GM10847 (cell line): ENCODE measurements at regions not wholly inside any gene's neighbourhood (a gene's known extent, or its start where the extent isn't known, plus 50 kb on each side); places are given as distances from the start of the nearest gene placed in this dataset.

Experiments
- POLR2A ChIP-seq: IDR thresholded peaks from 2 replicates; pipeline ENCODE4 v1.6.1; 2011; ENCODE audit not compliant: insufficient read length; ENCODE audit errors: extremely low read depth

GRCh38 chr6:156026486-156027247, 571.0 kb upstream of the NOX3 start:
- TF ChIP-seq POLR2A, result no peak

GRCh38 chr6:156024339-156024738, 568.7 kb upstream of the NOX3 start:
- no peak for TF ChIP-seq POLR2A

DNA sequence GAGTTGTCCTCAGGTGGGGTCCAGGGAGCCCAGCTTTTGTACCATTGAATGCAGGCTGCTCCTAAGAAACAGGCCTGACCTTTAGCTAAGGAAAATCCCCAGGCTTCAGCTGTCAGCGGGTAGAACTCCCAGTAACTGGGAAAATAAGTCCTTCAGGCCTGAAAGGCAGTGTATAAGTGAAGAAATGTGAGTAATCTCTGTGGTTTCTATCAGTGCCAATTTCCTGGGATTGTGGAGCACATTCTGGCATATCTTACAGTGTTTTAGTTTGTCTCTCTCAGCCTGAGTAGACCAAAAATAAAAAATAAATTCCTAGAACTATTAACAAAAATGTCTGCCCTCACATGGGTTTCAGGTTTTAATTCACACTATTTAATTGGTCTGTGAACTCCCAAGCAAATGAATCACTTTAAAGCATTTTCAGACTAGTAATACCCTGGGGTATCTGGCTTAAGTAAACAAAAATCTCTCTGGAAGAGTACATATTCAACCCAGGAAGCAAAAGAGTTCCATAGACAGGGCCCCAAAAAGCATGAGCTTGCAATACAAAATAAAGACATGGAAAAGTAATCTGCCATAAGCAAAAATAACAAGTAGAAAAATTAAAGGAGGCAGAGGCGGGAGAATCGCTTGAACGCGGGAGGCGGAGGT, 566.2 kb upstream of the NOX3 start:
- TF ChIP-seq POLR2A, result no peak

DNA sequence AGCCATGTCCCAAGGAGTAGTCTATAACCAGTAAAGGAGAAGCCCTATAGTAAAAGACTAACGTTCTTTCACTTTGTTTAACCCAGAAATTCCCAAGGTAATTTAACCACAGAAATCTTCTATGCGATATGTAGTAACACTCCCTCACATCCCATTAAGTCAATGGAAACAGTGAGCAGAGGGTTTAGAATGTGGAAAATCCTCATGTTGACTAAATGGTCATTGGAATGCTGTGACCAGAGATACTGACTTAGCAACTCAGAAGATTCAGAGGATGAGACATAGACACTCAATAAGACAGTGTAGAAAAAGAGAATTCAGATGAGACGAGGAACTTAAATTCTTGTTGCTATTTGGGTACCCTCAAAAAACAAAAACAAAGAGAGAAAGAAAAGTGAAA, 562.2 kb upstream of the NOX3 start:
- no peak for TF ChIP-seq POLR2A

- TF ChIP-seq POLR2A, result no peak
Measured at GRCh38 chr6:156016186-156016976, 560.7 kb upstream of the NOX3 start.

DNA sequence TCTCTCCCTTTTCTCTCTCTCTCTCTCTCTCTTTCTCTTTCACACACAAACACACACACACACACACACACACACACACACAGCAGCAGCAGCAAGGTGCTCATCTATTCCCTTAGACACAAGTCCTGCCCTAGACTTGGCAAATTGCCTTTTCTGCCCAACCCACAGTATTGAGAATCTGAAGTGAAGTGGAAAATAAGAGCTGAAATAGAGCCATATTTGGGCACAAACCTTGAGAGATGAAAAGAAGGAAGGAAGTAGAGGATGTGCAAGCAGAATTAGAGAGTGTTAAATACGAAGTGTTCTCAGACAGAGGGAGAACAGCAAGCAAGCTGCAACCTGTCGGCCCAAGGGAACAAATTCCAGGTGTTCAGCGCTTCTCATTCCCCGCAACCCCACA, 557.5 kb upstream of the NOX3 start:
- no peak for TF ChIP-seq POLR2A

GRCh38 chr6:156009656-156010055, 554.0 kb upstream of the NOX3 start:
- TF ChIP-seq POLR2A, result no peak

DNA sequence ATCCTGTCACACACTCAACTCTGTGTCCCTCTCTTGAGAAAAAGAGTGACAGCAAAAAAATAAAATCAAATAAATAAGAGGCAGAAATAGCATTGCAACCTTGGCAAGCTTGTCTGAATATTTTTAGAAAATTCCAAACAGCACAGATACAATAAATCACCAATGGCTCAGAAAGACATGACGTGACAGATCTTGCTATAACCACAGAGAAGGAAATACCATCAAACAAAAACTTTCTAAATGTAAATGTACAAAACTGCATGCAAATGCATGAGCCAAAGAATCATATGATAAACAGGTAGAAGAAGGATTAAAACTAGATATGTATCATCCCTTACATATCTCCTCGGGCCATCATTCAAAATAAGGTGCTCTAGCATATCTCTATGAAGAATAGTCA, 549.2 kb upstream of the NOX3 start:
- TF ChIP-seq POLR2A, result no peak

DNA sequence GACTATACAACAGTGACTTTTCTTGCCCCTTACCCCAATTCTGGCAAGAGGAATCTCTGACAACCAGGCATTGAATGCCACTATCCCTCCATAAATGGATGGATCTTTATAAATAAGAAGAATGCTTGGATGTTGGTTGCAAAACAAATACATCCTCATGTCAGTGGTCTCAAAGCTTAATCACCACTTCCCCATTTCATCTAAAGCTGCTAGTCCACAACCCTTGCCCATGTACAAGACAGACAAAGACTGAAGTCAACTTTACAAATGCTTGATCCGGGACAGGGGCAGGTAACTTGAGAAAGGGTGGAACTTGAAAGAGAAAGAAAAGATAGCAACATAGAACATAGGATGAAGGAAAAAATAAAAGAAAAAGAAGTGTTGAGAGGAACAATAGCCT, 540.5 kb upstream of the NOX3 start:
- no peak for TF ChIP-seq POLR2A

GRCh38 chr6:155995281-155995680, 539.6 kb upstream of the NOX3 start:
- TF ChIP-seq POLR2A, result no peak

DNA sequence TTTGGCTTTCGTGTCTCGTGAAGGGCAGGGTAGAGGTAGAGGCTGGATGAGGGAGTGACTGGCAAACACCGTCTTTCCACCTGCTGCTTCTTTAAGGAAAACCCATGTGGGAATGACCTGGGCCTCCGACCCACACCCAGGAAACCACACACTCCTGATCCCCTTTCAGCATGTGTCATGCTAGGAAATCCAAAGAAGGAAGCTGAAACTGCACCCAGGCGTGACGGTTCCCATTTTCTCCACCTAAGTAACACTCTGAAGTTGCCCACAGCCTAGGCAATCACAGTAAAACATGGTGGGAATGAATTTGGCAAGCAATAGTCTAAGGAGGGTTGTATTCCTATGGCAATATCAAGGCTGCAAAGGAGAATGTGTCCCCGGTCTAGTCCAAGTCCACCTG, 538.4 kb upstream of the NOX3 start:
- TF ChIP-seq POLR2A, result no peak

DNA sequence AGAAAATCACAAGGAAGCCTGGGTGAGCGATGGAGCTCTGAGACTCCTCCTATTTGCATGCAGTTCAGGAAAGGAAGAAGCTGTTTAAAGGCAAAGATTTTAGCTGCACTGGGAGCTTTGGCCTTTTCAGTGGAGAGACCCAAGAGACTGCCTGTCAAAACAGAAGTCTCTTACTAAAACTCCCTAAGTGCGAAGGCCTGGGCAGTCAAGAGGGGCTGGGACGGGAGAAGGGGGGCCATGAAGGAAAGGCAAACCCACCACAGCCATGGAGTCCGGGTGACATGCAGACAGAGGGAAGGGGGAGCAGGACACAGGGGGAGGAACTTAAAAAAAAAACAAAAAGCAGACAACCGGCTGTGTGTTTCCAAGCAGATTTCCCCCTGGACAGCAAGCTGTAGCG, 537.6 kb upstream of the NOX3 start:
- no peak for TF ChIP-seq POLR2A

- no peak for TF ChIP-seq POLR2A
Measured at GRCh38 chr6:155985660-155986138, 530.1 kb upstream of the NOX3 start.

GRCh38 chr6:155980768-155981079, 525.1 kb upstream of the NOX3 start:
- TF ChIP-seq POLR2A, result no peak

DNA sequence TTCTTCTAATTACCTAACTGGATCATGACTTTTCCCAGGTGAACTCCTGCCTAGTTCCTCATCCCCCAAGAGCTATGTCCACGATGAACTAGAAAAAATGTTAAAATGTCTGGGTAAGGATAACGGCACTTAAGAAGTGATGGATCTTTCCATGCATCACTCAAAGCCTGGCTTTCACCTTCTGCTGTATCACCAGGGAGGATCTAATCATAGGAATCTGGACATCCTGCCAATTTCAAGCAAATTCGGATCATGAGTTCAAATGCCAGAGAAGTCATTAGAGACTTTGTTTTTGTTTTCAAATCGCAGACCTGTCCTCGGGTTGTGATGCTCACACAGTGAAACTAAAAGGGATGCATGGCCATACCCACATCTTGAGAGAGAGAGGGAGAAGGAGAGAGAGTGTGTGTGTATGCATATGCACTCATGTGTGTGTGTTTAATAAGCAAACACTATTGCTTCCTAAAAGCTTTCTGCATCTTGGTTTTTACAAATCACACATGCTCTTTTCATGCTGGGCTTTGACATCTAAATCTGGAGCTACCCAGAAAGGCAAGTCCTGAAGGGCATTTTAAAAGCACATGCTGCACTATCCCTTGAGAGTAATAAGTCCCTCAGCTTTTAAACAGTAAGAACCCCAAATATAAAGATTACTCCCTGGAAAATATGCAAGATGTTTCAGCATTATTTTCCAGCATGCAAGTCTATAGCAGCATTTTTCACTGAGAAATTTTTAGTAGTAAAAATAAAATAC, 524.6 kb upstream of the NOX3 start:
- TF ChIP-seq POLR2A, result no peak

DNA sequence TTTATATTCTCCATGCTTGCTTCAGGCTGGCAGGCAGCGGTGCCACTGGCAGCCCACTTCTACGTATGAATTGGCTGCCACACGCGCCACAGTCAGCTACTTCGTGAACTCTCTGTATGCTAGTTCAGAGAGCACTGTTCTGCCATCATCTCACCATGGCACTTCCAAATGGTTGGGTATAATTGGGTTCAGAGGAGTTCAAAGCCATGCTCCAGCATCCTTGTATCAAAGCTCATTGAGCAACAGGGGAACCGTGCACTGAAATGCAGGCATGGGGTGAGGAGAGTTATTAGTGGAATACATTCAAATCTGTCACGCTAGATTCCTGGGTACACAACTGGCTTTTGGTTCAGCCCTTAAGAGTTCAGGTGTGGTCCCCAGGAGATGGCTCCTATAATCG, 519.9 kb upstream of the NOX3 start:
- no peak for TF ChIP-seq POLR2A

DNA sequence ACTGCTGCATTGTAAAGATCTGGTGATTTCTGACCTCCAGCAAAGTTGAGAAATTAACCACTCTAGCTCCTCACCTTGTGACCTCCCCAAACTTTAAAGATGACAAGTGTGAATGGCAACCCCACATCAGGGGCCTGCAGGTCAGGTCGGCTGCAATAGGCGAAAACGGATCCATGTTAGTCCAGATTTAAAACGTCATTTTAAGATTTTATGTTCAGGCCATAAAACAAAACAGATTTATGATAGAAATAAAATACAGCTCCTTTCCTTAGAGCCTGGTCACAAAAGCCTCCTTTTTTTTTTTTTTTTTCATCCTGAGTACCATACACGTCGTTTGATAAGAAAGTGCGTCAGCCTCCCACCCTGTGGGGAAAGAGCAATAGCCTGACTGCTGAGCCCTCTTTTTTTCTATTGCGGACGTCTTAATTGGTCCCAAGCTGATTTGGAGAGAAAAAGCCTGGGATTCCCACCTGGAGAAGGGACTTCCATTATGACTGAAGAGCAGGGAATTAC, 519.2 kb upstream of the NOX3 start:
- TF ChIP-seq POLR2A, result no peak
